HepG2 (cell line): ENCODE measurements at regions not wholly inside any gene's neighbourhood (a gene's known extent, or its start where the extent isn't known, plus 50 kb on each side); places are given as distances from the start of the nearest gene placed in this dataset.

Experiments used
- ATAC-seq: fragments of 200-7000 bp; cut with Tn5 transposase; 3 replicates; pipeline ENCODE4 v1.9.1; 2020; ENCODE audit warnings: mild to moderate bottlenecking, moderate library complexity
- BruUV-seq: library from RNA; stranded (reverse); fragments of 400-500 nt; replicated peaks from 2 replicates; lab custom pipeline; 2021; lab: Mats Ljungman, UMichigan
- CTCF ChIA-PET: fragments of 300-600 bp; formaldehyde crosslinking; extraction: SDS; loops from one replicate; lab custom pipeline; 2021; ENCODE audit warnings: low total read pairs, inconsistent platforms, low intra/inter-chr PET ratio; lab: Yijun Ruan, JAX
- POLR2A ChIA-PET: fragments of 350-600 bp; sonication (Branson Sonifier 250); formaldehyde crosslinking; loops from one replicate; lab custom pipeline; 2020; ENCODE audit warnings: antibody characterized with exemption, inconsistent platforms; lab: Yijun Ruan, JAX
- DNase-seq: peaks from one replicate; pipeline ENCODE4 v3.0.0-alpha.2; 2015; ENCODE audit warnings: low spot score
- FAIRE-seq: peaks from 3 replicates; lab custom pipeline; 2011; peaks lifted over from hg19 to GRCh38; lab: Jason Lieb, UNC
- H2AFZ ChIP-seq: one replicate; pipeline ENCODE4 v1.6.1; 2011; ENCODE audit warnings: low read length, inconsistent platforms
- H3K27ac ChIP-seq: fragments of 300-600 bp; 3 replicates; pipeline ENCODE4 v1.8.0; 2011; ENCODE audit warnings: mixed run types, mild to moderate bottlenecking, mixed read lengths, low read length, inconsistent platforms; ENCODE audit not compliant: insufficient read depth; ENCODE audit errors: extremely low read length
- H3K27me3 ChIP-seq, 2 experiments: fragments of 200-600 bp in 1 of 2; 2 replicates in 1 of 2; 3 replicates in 1 of 2; pipeline versions ENCODE4 v1.6.0 to v1.8.0; 2011; ENCODE audit warnings: low read length in 2 of 2, mild to moderate bottlenecking in 2 of 2, moderate library complexity in 2 of 2, inconsistent platforms in 1 of 2; ENCODE audit not compliant: insufficient read depth in 2 of 2, control insufficient read depth in 1 of 2
- H3K36me3 ChIP-seq, 2 experiments: fragments of 200-600 bp in 1 of 2; replicated peaks in 1 of 2; 2 replicates in 1 of 2; 3 replicates in 1 of 2; pipeline versions ENCODE4 v1.5.1 to v1.8.0; 2011; ENCODE audit warnings: low read length in 2 of 2, inconsistent platforms in 1 of 2; ENCODE audit not compliant: insufficient read depth in 2 of 2, control insufficient read depth in 1 of 2
- H3K4me1 ChIP-seq: 2 replicates; pipeline ENCODE4 v1.5.1; 2012; ENCODE audit warnings: low read length, inconsistent platforms; ENCODE audit not compliant: insufficient read depth
- H3K4me2 ChIP-seq: 2 replicates; pipeline ENCODE4 v1.6.0; 2011; ENCODE audit warnings: low read depth, low read length, inconsistent platforms
- H3K4me3 ChIP-seq, 3 experiments: fragments of 200-600 bp in 1 of 3; sonication (generic), shearing (Covaris generic) in 1 of 3; replicated peaks in 1 of 3; 2 replicates each; pipeline ENCODE4 v1.5.1; 2011 to 2016; ENCODE audit warnings: low read length in 3 of 3, inconsistent platforms in 2 of 3, low read depth in 2 of 3, mild to moderate bottlenecking in 2 of 3, control low read depth in 1 of 3, mixed read lengths in 1 of 3; ENCODE audit not compliant: insufficient read depth in 1 of 3
- H3K79me2 ChIP-seq: one replicate; pipeline ENCODE4 v1.6.1; 2011; ENCODE audit warnings: low read length, inconsistent platforms; ENCODE audit not compliant: insufficient read depth
- H3K9ac ChIP-seq: 2 replicates; pipeline ENCODE4 v1.6.0; 2011; ENCODE audit warnings: mild to moderate bottlenecking, low read depth, low read length, inconsistent platforms; ENCODE audit not compliant: insufficient read depth
- H3K9me3 ChIP-seq: 2 replicates; pipeline ENCODE4 v1.5.1; 2012; ENCODE audit warnings: mild to moderate bottlenecking, low read length
- H4K20me1 ChIP-seq: 2 replicates; pipeline ENCODE4 v1.6.0; 2011; ENCODE audit warnings: inconsistent platforms, mild to moderate bottlenecking, low read length, moderate library complexity; ENCODE audit not compliant: insufficient read depth
- ATF7-NPFF ChIP-seq: sonication (generic); formaldehyde crosslinking; IDR thresholded peaks from 2 replicates; pipeline ENCODE4 v1.8.1; 2023; ENCODE audit warnings: mild to moderate bottlenecking, low read depth, missing genetic modification reagents, moderate library complexity
- BCL3 ChIP-seq: sonication (generic); formaldehyde crosslinking; IDR thresholded peaks from 2 replicates; pipeline ENCODE4 v1.5.1; 2020; ENCODE audit warnings: mild to moderate bottlenecking, missing genetic modification reagents, moderate library complexity
- CEBPG ChIP-seq: IDR thresholded peaks from 2 replicates; pipeline ENCODE4 v1.6.1; 2016
- GATA4 ChIP-seq: sonication (generic); IDR thresholded peaks from 2 replicates; pipeline ENCODE4 v1.6.1; 2016; ENCODE audit warnings: antibody characterized with exemption, low read depth, borderline replicate concordance
- HOXA9 ChIP-seq: sonication (generic); formaldehyde crosslinking; IDR thresholded peaks from 2 replicates; pipeline ENCODE4 v1.8.1; 2022; ENCODE audit warnings: missing genetic modification reagents, mild to moderate bottlenecking, moderate library complexity, borderline replicate concordance
- JUN ChIP-seq: sonication (generic); formaldehyde crosslinking; IDR thresholded peaks from 2 replicates; pipeline ENCODE4 v1.4.0; 2020; ENCODE audit warnings: mild to moderate bottlenecking, missing genetic modification reagents
- KLF9 ChIP-seq: IDR thresholded peaks from 2 replicates; pipeline ENCODE4 v1.6.1; 2016; ENCODE audit warnings: low read depth
- MEIS2 ChIP-seq: sonication (generic); formaldehyde crosslinking; IDR thresholded peaks from 2 replicates; pipeline ENCODE4 v1.9.0; 2021; ENCODE audit warnings: mild to moderate bottlenecking, missing genetic modification reagents
- MYC ChIP-seq: sonication (generic); formaldehyde crosslinking; IDR thresholded peaks from 2 replicates; pipeline ENCODE4 v1.9.0; 2021; ENCODE audit warnings: missing genetic modification reagents, borderline replicate concordance
- NFAT5 ChIP-seq: sonication (generic); formaldehyde crosslinking; IDR thresholded peaks from 2 replicates; pipeline ENCODE4 v1.4.0; 2020; ENCODE audit warnings: missing genetic modification reagents
- PAWR ChIP-seq: sonication (generic); formaldehyde crosslinking; IDR thresholded peaks from 2 replicates; pipeline ENCODE4 v1.4.0; 2020; ENCODE audit warnings: missing genetic modification reagents, mild to moderate bottlenecking, borderline replicate concordance
- RARG ChIP-seq: sonication (generic); formaldehyde crosslinking; IDR thresholded peaks from 2 replicates; pipeline ENCODE4 v1.4.0; 2020; ENCODE audit warnings: low read depth, mild to moderate bottlenecking, missing genetic modification reagents
- RCOR2 ChIP-seq: IDR thresholded peaks from 2 replicates; pipeline ENCODE4 v1.6.1; 2016; ENCODE audit warnings: missing biosample characterization, missing genetic modification reagents
- RXRB ChIP-seq: IDR thresholded peaks from 2 replicates; pipeline ENCODE4 v1.6.1; 2016; ENCODE audit warnings: borderline replicate concordance, missing genetic modification reagents, missing compliant biosample characterization
- SMAD1 ChIP-seq: sonication (generic); formaldehyde crosslinking; IDR thresholded peaks from 2 replicates; pipeline ENCODE4 v1.4.0; 2020; ENCODE audit warnings: missing genetic modification reagents, low read depth, mild to moderate bottlenecking, borderline replicate concordance
- ZBTB37 ChIP-seq: sonication (generic); formaldehyde crosslinking; IDR thresholded peaks from 2 replicates; pipeline ENCODE4 v1.4.0; 2020; ENCODE audit warnings: mild to moderate bottlenecking, missing genetic modification reagents
- ZNF205 ChIP-seq: IDR thresholded peaks from 2 replicates; pipeline ENCODE4 v1.6.1; 2018; ENCODE audit warnings: missing biosample characterization, missing genetic modification reagents
- ZNF292 ChIP-seq: sonication (generic); formaldehyde crosslinking; IDR thresholded peaks from 2 replicates; pipeline ENCODE4 v1.8.1; 2022; ENCODE audit warnings: mild to moderate bottlenecking, low read depth, missing genetic modification reagents, borderline replicate concordance
- ZNF629 ChIP-seq: sonication (generic); formaldehyde crosslinking; conservative IDR thresholded peaks from 2 replicates; pipeline ENCODE4 v1.5.0; 2020; ENCODE audit warnings: missing genetic modification reagents
- in situ Hi-C: cut with HindIII; loops from 2 replicates; pipeline ENCODE4 v1.10.0; 2017; ENCODE audit warnings: low pct_unique_long_range_greater_than_20kb; ENCODE audit not compliant: extremely low pct_ligation_motif_present
- intact Hi-C: fragments of 100-400 bp; cut with micrococcal nuclease; formaldehyde crosslinking; loops from one replicate; pipeline ENCODE4 v1.10.0; 2022; ENCODE audit not compliant: unreplicated experiment

GRCh38 chr13:57409121-57409520 is 222.4 kb upstream of the PCDH17 start:
- Histone ChIP-seq H3K4me2 (no peak overlapping the region), H3K79me2 (no peaks in the 10 kb centered on the region), H3K4me1 (no peaks in the 10 kb centered on the region), H3K9me3 (peaks cover 51% of the 10 kb centered on the region), H3K27ac (no peak overlapping the region), H3K27me3 (no peaks in the 10 kb centered on the region), H3K36me3 (no peaks in the 10 kb centered on the region), H4K20me1 (no peaks in the 10 kb centered on the region), H3K4me3 (no peak overlapping the region), H2AFZ (no peak overlapping the region), H3K9ac (no peak overlapping the region)
- no TSS peak for BruUV-seq
- no peak for DNase-seq
- ChIA-PET POLR2A (no interaction called here), CTCF (no interaction called here)
- TF ChIP-seq ATF7-NPFF (no peak), GATA4 (no peak), KLF9 (no peak), PAWR (no peak), ZNF292 (CRISPR knock-in tag) (no peak), MEIS2 (no peak), JUN (CRISPR knock-in tag) (no peak), ZNF205 (CRISPR knock-in tag) (no peak), MYC (CRISPR knock-in tag) (no peak), RCOR2 (CRISPR knock-in tag) (no peak), CEBPG (CRISPR knock-in tag) (no peak), RARG (CRISPR knock-in tag) (no peak), HOXA9 (CRISPR knock-in tag) (no peak), SMAD1 (no peak), BCL3 (CRISPR knock-in tag) (no peak), ZNF629 (CRISPR knock-in tag) (no peak), NFAT5 (CRISPR knock-in tag) (no peak), RXRB (CRISPR knock-in tag) (no peak), ZBTB37 (CRISPR knock-in tag) (no peak)
- in situ Hi-C loops, result no loop called here
- FAIRE-seq, result no peak
- ATAC-seq, result no peak
- intact Hi-C loops, result no loop called here
